GM13976 (cell line): ENCODE measurements at regions not wholly inside any gene's neighbourhood (a gene's known extent, or its start where the extent isn't known, plus 50 kb on each side); places are given as distances from the start of the nearest gene placed in this dataset.

ENCODE experiments used
- DNase-seq: peaks from one replicate; pipeline ENCODE4 v3.0.0; 2012; ENCODE audit warnings: low spot score
- CTCF ChIP-seq: IDR thresholded peaks from 2 replicates; pipeline ENCODE4 v1.5.1; 2012; ENCODE audit warnings: borderline replicate concordance, mild to moderate bottlenecking; ENCODE audit not compliant: insufficient read depth; ENCODE audit errors: extremely low read depth, missing control alignments, control extremely low read depth
- in situ Hi-C: fragments of 300-500 bp; cut with MboI; formaldehyde crosslinking; loops from one replicate; pipeline ENCODE4 v1.12.0; 2022; ENCODE audit warnings: low sequenced_read_pairs, mixed read lengths, inconsistent platforms; ENCODE audit not compliant: unreplicated experiment

- in situ Hi-C loops = no loop called here
- no peak for DNase-seq
- TF ChIP-seq CTCF = no peak
Observed at GRCh38 chr2:133673305-133673905, 105.1 kb upstream of the NCKAP5 start.

- in situ Hi-C loops = no loop called here
- DNase-seq = no peak
- TF ChIP-seq CTCF = no peak
Observed at GRCh38 chr2:133674066-133674432, 105.8 kb upstream of the NCKAP5 start.

- TF ChIP-seq CTCF = no peak
- no peak for DNase-seq
- in situ Hi-C loops = no loop called here
Observed at GRCh38 chr2:133674433-133675331, 106.4 kb upstream of the NCKAP5 start.

- DNase-seq = no peak
- in situ Hi-C loops = no loop called here
- TF ChIP-seq CTCF = no peak
Observed at GRCh38 chr2:133676392-133677130, 108.3 kb upstream of the NCKAP5 start.

GRCh38 chr2:133680343-133681049 lies 112.2 kb upstream of the NCKAP5 start:
- in situ Hi-C loops = no loop called here
- no peak for DNase-seq
- no peak for TF ChIP-seq CTCF

GRCh38 chr2:133682347-133682746 lies 114.1 kb upstream of the NCKAP5 start:
- in situ Hi-C loops = no loop called here
- no peak for TF ChIP-seq CTCF
- DNase-seq = no peak
